Cerebellar cortex (tissue), 1 donor: ENCODE measurements at regions not wholly inside any gene's neighbourhood (a gene's known extent, or its start where the extent isn't known, plus 50 kb on each side); places are given as distances from the start of the nearest gene placed in this dataset.

Experiments
- DNase-seq: peaks from one replicate; pipeline ENCODE4 v3.0.0-alpha.2; 2015; ENCODE audit warnings: low spot score

DNA sequence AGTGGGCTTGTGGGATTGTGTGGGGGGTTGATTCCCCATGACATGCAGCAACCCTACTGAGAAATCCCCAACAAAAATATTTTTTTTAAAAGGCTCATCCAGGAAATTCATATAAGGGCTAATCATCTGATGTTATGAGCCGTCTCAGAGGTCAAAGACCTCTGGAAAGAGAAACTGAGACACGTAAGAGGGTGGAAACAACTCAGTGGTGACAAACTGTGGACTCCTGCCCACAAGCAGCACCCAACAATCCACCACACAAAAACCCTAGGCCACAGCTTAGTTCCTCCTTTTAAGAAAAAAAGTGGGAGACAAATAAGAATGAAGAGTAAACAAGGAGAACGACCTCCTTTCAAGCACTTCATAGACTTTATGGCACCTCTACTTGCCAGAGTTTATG lies 1096.1 kb upstream of the NRXN1 start:
- no peak for DNase-seq

DNA sequence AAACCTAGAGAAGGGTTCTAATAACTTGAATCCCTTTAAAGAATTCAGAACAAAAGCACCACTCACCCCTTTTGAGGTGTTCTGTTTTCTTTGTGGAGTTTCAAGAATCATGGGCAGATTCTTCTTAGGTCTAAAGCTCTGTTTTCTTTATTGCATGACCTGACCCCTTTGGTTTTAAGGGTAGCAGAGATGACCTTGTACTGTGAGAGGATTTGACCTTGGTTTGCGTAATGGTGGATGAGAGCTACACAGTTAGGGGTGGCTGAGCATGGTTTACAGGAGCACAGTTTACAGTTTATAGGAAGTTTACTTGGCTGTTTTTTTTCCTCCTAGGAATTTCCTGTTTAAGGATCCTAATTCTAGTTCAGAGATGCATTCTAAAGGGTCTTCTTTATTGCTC lies 1095.6 kb upstream of the NRXN1 start:
- DNase-seq = no peak

DNA sequence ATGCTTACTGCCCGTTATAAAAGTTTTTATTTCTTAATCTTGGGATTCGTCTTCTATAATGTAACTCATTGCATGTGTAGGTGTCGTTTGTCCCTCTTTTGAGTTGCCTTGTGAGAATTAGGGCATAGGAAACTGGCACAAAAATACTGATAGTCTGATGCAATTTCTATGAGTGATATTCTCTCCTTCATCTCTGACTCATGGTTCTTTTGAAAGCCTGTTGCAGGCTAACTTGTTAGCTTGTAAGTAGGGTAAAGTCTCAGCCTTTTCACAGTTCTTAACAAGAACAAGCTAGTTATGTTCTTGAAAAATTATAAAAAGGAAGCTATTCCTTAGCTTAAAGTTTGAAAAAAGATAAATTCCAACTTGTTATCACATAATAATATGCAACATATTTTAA lies 1085.4 kb upstream of the NRXN1 start:
- DNase-seq = no peak

DNA sequence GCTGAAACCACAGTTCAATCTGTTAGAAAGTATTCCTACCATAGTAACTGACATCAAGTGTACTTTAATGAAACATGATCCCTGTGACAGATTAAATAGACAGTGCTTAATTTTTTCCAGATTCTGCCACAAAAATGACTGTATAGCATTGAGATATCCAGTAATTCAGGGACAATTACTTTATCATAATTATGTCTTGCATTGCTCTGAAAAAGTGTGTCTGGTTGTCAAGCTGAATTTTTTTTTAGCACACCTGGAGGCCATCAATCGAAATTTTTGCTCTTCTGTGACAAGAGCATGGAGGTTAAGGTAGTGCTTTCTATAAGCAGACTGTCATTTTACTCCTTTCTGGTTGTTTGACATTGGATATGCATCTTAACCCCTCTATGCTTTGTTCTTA lies 1083.8 kb upstream of the NRXN1 start:
- DNase-seq = no peak

DNA sequence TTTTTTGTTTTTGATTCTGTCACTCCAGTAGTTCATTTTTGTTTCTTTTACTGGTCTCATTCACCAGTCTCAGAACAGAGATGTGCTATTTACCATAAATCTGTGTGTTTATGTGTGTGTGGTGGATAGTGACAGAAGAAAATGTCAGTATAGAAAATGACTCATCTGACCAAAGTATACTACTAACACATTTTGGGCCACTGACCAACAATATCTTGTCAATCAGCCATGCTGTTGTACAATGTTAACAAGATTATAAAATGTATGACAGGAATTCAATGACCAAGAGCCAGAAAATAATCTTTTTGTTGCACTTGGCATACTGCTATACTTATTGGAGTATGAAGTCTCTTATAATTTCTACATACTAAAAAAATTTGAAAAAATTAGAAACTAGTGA lies 1081.4 kb upstream of the NRXN1 start:
- no peak for DNase-seq

GRCh38 chr2:52112141-52112540 lies 1080.2 kb upstream of the NRXN1 start:
- DNase-seq = no peak

DNA sequence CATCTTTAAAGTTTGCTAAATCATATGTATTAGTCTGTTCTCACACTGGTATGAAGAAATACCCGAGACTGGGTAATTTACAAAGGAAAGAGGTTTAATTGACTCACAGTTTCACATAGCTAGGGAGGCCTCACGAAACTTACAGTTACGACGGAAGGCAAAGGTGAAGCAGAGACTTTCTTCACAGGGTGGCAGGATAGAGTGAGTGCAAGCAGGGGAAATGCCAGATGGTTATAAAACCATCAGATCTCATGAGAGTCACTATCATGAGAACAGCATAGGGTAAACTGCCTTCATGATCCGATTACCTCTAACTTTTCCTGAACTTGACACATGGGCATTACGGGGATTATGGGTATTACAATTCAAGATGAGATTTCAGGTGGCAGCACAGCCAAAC lies 1075.2 kb upstream of the NRXN1 start:
- DNase-seq = no peak

GRCh38 chr2:52097071-52097470 lies 1065.1 kb upstream of the NRXN1 start:
- DNase-seq = no peak

DNA sequence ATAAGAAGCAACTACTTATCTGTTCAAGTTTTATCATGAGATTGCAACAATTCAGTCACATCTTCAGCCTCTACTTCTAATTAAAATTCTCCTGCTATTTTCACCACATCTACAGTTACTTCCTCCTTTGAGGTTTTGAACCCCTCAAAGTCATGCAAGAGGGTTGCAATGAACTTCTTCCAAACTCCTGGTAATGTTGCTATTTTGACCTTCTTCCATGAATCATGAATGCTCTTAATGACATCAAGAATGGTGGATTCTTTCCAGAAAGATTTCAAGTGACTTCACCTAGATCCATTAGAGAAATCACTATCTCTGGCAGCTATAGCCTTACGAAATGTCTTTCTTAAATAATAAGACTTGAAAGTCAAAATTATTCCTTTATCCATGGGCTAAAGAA lies 1052.8 kb upstream of the NRXN1 start:
- no peak for DNase-seq

- DNase-seq = no peak
Observed at GRCh38 chr2:52083214-52083613, 1051.3 kb upstream of the NRXN1 start.

- DNase-seq = no peak
Observed at GRCh38 chr2:52082646-52083045, 1050.7 kb upstream of the NRXN1 start.

DNA sequence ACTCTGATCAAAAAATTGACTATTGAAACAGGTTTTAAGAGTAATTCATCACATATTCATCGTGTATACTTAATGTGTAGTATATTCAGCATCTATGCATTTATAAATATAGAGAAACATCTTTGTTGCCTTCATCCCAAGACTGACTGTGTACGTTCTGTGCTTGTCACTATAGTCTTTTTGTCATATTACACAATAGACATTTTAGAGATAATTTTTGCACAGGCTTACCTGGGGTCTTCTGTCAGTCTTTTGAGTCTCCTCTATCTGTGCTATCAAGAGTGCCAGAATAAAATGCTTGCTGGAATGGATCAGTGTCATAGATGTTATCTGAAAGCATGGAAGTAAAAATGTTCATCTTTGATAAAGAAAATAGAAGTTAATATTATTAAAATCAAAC lies 1047.7 kb upstream of the NRXN1 start:
- DNase-seq = no peak

DNA sequence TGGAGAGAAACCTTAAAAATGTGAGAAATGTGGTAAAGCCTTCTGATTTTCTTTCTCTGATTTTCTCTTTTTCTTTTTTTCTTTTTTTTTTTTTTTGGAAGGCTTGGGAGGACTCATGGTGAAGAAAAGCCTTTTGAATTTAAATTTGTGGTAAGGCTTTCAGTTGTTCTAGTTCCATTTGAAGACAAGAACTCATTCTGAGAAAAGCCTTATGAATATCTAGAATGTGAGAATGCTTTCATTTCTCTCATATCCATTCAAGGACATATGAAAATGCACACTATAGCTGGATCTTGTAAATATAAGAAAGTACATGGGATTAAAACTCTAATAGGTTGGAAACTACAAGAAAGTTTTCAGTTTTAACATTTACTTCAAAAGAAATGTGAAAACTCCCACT lies 1045.2 kb upstream of the NRXN1 start:
- DNase-seq = no peak

- no peak for DNase-seq
Observed at GRCh38 chr2:52074130-52074719, 1042.3 kb upstream of the NRXN1 start.

DNA sequence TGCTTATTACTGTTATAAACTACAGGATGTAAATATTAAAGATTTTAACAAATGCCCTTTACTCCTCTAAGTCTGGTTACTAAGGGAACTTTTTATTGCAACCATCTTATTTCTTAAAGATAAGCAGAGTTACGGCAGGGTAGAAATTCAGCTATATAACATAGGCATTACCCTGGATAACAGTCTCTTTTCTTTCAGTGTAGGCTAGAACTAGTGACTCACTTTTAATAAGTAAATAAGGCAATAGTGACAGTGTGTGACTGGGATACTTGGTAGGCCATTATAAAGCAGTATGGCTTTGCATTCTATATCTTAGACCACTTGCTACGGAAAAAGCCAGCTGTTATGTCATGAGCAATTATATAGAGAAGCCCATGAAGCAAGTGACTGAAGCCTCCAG lies 1041.0 kb upstream of the NRXN1 start:
- no peak for DNase-seq

- no peak for DNase-seq
Observed at GRCh38 chr2:52070665-52071064, 1038.7 kb upstream of the NRXN1 start.

DNA sequence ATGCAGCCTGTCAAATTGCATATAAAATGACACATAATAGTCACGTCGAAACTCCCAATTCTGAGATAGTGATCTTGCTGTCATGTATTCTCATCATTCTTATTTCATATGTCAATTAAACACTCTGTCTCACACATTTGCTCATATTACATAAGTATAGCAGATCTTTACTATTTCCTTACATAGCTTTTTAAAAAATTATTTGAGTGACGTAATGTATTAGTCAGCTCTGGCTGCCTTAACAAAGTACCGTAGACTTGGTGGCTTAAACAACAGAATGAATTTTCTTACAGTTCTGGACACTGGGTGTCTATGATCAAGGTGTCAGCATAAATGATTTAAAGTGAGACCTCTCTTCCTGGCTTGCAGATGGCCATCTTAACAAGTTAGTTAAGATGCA lies 1032.3 kb upstream of the NRXN1 start:
- no peak for DNase-seq

DNA sequence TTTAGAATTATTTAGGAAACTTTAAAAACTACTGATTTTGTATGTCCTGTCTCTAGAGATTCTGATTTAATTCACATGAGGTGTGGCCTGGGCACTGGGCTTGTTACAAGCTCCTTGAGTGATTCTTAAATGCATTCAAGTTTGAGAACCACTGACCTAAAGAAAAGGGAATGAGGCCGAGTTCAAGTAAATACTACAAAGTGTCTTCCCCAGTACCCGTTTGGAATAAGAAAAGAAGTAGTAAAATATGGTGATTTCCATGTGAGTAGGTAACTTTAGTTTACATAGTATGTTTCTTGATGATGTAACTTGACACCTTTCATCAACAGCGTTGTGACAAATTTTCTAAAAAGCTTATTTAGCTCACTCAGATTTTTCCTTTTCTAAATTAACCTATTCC lies 1022.9 kb upstream of the NRXN1 start:
- no peak for DNase-seq

DNA sequence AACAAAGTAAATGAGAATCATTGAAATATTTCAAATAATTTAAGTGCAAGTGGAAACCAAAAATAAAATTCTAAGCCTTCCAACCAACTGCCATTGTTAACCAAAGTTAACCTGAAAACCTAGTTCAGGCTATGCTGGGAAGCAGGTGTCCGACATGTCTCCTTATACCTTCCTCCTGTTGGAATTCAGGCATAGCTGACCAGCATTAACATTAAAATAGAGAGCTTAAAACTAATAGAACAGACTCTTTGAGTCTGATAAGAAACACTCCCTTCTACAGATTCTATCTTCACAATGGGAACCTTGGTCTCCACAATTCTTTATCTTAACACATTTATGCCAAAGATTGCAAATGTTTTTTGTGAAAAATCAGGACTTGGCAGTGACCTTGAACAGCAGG lies 1004.9 kb upstream of the NRXN1 start:
- no peak for DNase-seq

DNA sequence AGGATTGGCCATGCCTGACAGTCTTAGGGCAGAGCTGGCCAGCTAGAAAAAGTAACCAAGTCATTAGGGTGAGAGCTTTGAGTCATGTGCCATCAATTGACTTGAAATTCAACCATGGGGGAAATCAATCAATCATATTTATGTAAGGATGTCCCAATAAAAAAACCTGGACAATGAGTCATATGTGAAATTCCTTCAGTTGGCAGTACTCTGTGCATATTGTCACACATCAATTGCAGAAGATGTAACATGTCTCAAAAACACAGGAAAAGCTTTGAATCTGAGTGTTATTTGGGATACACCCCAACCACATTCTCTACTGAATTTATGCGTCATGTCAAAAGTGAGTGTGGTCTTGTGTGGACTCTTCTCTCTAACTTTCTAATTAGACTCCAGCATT lies 1004.1 kb upstream of the NRXN1 start:
- DNase-seq = no peak

GRCh38 chr2:52035391-52035790 lies 1003.5 kb upstream of the NRXN1 start:
- no peak for DNase-seq

DNA sequence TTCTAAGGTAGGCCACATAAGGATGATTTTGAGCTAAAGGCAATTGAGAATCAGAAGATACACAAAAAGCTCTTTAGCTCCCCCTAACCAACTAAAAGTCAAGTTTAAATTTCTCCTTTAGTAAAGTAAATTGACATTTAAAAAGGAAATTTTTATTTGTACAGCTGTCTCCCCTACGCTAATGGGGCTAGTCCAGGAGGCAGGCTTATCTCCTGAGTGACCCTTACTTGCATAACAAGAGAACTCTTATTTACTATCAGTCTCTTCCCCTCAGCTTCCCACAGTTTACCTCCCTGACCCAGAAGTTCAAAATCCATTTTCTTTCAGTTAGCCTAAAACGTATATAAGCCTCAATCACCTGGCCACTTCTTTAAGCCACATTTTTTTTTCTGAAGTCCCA lies 1002.8 kb upstream of the NRXN1 start:
- no peak for DNase-seq

DNA sequence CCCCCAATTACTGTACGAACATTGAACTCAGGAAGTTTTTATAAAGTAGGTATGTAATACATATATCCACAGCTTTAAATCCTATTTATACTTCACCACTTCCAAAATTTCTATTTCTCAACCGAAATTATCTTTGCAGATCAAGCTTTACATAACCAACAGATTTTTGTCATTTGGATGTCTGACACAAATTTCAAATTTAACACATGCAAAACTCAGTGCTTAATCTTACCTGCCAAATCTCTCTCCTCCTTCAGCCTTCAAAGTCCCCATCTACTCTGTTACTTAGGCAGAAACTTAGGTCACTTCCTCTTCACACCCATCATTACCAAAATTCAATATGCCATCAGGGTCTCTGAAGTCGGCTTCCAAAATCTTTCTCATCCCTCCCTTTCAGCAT lies 990.1 kb upstream of the NRXN1 start:
- DNase-seq = no peak

DNA sequence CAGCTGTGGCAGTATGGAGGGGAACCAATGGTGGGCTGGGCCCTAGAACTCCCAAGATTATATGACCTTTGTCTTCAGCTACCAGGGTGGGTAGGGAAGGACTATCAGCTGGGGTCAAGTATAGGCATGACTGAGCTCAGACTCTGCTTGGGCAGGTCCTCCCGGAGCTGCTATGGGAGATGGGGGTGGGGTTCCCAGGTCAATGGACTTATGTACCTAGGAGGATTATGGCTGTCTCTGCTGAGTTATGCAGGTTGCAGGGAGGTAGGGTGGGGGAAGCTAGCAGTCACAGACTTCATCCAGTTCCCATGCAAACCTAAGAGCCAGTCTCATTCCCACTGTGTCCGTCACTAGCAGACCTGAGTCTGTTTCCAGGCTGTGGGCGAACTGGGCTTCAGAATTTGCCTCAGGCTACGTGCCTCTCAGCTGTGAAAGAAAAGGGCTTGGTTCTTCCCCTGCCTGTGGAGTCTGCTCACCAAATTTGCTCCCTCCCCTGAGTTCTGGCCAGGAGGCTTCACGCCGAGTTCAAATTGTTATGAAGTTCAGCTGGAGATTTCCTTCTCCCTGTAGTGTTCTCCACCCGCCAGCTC lies 985.8 kb upstream of the NRXN1 start:
- no peak for DNase-seq
